ENCODE measurements at regions not wholly inside any gene's neighbourhood (a gene's known extent, or its start where the extent isn't known, plus 50 kb on each side); places are given as distances from the start of the nearest gene placed in this dataset.

DNA sequence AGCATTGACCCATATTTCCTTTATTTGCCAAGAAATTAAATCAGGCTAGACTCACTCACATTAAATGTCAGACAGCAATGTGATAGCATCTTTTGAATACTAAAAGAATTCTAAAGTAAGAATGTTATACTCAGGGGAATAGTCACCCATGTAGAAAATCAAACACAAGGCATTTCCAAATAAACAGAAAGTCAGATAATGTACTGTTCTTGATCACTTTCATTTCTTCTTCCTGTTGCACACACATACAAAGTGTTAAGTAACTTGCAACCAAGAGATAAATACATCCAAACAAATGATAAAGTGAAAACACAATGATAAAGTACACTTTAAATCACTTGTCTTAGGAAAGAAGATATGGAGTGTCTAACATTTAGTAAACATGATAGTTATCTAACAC is 1366.6 kb upstream of the MIR17HG start:
- no peak for TF ChIP-seq GATA2 (IDR thresholded peaks at IDR 0.05; ENCODE audit: low read depth, low read length)
- no peak for TF ChIP-seq GATA3 (IDR thresholded peaks at IDR 0.05; ENCODE audit: low read depth, low read length)

Measured in SH-SY5Y (cell line).